RPMI7951 (cell line): ENCODE measurements at regions not wholly inside any gene's neighbourhood (a gene's known extent, or its start where the extent isn't known, plus 50 kb on each side); places are given as distances from the start of the nearest gene placed in this dataset.
A peak's percentile ranks its signal among the peaks of the same experiment; 100 is the strongest.

Experiments used
- DNase-seq: peaks from one replicate; pipeline ENCODE4 v3.0.0-alpha.2; 2012; ENCODE audit warnings: low read depth

GRCh38 chr2:41949091-41949882 lies 98.5 kb upstream of the PKDCC start:
- no peak for DNase-seq

- no peak for DNase-seq
Measured at GRCh38 chr2:41949883-41950665, 97.7 kb upstream of the PKDCC start.

DNA sequence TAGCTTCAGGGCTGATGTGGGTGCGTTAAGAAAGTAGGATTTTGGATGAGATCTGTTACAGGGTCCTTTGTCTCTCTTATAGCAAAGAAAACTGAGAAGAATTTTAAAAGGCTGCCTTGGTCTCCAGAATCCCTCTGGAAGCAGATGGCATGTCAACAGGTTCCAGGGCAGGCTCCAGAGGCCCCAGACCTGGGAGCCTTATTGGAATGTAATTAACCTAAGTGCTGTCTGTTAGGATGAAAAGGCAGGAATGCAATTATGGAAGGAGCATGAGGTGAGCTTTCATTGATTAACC lies 97.2 kb upstream of the PKDCC start:
- DNase-seq: no peak

GRCh38 chr2:41954304-41955291 lies 93.2 kb upstream of the PKDCC start:
- no peak for DNase-seq

GRCh38 chr2:41955316-41956043 lies 92.3 kb upstream of the PKDCC start:
- DNase-seq: no peak

GRCh38 chr2:41957431-41957830 lies 90.4 kb upstream of the PKDCC start:
- DNase-seq: no peak

DNA sequence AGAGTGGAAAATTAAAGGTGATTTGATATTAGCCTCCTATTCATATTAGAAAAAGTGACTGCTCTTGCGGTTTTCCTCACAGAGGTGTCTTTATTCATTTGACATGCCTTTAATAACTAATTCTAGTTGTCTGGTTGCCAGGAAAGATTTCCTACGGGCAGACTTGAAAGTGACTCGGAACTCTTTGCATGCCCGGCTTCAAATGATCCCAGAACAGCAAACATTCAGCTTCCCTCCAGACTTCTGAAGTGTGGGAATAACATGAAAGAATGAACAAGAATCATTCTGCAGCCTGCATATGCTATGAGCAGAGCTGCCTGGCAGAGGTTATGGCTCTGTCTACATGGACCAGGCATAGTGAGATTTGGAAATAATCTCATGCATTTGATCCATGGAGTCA lies 89.6 kb upstream of the PKDCC start:
- DNase-seq: no peak

- DNase-seq: no peak
Measured at GRCh38 chr2:41958775-41959174, 89.0 kb upstream of the PKDCC start.

GRCh38 chr2:41959760-41960159 lies 88.1 kb upstream of the PKDCC start:
- DNase-seq: no peak

GRCh38 chr2:41962922-41963622 lies 84.7 kb upstream of the PKDCC start:
- no peak for DNase-seq

DNA sequence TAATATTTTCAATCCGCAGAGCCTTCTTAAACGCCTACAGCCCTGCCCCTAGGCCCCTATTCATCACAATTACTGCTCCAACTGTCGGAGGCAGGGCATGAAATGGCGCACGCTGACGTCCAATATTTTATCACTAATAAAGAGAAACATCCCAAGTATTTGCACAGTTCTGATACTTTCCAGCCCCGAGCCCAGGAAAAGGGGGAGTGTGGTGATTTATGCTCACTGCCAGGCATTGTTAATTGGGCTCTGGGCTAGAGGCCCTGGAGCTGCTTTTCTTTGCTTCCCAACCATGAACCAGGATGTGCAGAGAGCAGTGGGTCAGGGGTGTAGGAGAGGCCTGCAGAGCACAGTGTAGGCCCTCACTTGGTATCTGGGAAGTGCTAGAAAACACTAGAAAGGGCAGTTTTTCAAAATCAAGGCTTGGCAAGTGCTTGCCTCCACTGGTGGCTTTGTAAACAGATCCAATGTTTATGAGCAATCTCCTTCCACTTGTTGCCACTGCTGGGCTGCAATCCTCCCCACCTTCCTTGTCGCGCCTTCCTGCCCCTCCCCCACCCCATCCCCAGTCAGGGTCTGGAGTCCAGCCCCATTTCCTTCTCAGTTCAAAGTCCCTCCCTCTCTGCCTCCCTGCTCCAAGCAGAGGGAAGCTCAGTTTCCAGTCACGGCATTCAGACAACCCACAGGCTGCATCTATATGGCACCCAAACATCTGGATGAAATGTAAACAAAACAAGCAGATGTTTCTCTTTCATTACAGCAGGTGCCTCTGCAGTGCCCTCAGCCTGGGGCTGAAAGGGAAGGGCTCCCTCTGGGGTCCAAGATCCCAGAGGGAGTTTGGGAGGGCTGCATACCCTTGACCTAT lies 83.9 kb upstream of the PKDCC start:
- peak; percentile 10 for DNase-seq

GRCh38 chr2:41965173-41965908 lies 82.5 kb upstream of the PKDCC start:
- DNase-seq: no peak

GRCh38 chr2:41965909-41966295 lies 81.9 kb upstream of the PKDCC start:
- peak; percentile 28 for DNase-seq

- DNase-seq: peak; percentile 98
Measured at GRCh38 chr2:41966431-41966893, 81.4 kb upstream of the PKDCC start.

DNA sequence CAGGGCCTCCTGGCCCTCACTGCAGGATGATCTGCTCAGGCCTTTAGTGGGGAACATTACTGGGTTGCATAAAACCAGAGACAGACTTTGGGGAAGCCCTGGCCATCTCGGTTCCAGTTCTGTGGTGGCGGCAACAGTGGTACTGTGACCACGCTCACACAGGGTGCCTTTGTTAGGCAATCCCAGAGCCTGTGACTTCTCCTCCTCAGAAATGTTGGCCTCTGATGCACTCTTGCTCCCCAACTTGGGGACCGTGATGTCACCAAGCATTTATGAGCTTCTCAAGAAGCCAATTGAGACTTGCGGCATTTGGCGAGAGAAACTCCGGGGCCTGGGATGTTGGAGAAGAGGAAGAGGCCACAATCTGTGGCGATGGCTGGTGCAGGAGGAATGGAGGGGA lies 80.9 kb upstream of the PKDCC start:
- DNase-seq: peak; percentile 58

GRCh38 chr2:41967476-41968181 lies 80.2 kb upstream of the PKDCC start:
- peak; percentile 10 for DNase-seq

GRCh38 chr2:41968182-41968578 lies 79.6 kb upstream of the PKDCC start:
- DNase-seq: no peak

GRCh38 chr2:41970988-41971660 lies 76.7 kb upstream of the PKDCC start:
- DNase-seq: no peak
